PC-3 (cell line): ENCODE measurements at regions not wholly inside any gene's neighbourhood (a gene's known extent, or its start where the extent isn't known, plus 50 kb on each side); places are given as distances from the start of the nearest gene placed in this dataset.
A peak's percentile ranks its signal among the peaks of the same experiment; 100 is the strongest.

Experiments
- ATAC-seq: fragments of 200-7000 bp; cut with Tn5 transposase; 2 replicates; pipeline ENCODE4 v1.9.1; 2020; ENCODE audit warnings: mild to moderate bottlenecking, moderate library complexity
- BruUV-seq: library from RNA; stranded (reverse); fragments of 400-500 nt; replicated peaks from 2 replicates; lab custom pipeline; 2021; lab: Mats Ljungman, UMichigan
- CTCF ChIA-PET: fragments of 300-600 bp; sonication (Branson Sonifier 250); formaldehyde crosslinking; loops from one replicate; lab custom pipeline; 2022; ENCODE audit warnings: antibody characterized with exemption; lab: Charles Lee
- POLR2A ChIA-PET: fragments of 300-600 bp; sonication (Branson Sonifier 250); formaldehyde crosslinking; loops from one replicate; lab custom pipeline; 2022; ENCODE audit warnings: antibody characterized with exemption; ENCODE audit not compliant: unreplicated experiment; lab: Charles Lee
- DNase-seq: peaks from one replicate; pipeline ENCODE4 v3.0.0-alpha.2; 2015
- H2AFZ ChIP-seq: fragments of 300-600 bp; sonication (generic); 2 replicates; pipeline ENCODE4 v1.6.0; 2016; ENCODE audit warnings: antibody characterized with exemption, low read length
- H3F3A ChIP-seq: fragments of 300-600 bp; sonication (generic); one replicate; pipeline ENCODE4 v1.6.0; 2017; ENCODE audit warnings: antibody characterized with exemption, low read length, control low read depth, mild to moderate bottlenecking; ENCODE audit not compliant: unreplicated experiment
- H3K27ac ChIP-seq: fragments of 300-600 bp; sonication (generic); 2 replicates; pipeline ENCODE4 v1.5.1; 2016; ENCODE audit warnings: mild to moderate bottlenecking, low read length
- H3K27me3 ChIP-seq: fragments of 300-600 bp; sonication (generic); 2 replicates; pipeline ENCODE4 v1.6.1; 2016; ENCODE audit warnings: low read length, mixed read lengths
- H3K36me3 ChIP-seq: fragments of 300-600 bp; sonication (generic); 2 replicates; pipeline ENCODE4 v1.6.1; 2016; ENCODE audit warnings: low read depth, mixed run types, low read length, mixed read lengths
- H3K4me1 ChIP-seq: fragments of 300-600 bp; sonication (generic); 2 replicates; pipeline ENCODE4 v1.5.1; 2016; ENCODE audit warnings: low read length; ENCODE audit not compliant: insufficient read depth
- H3K4me2 ChIP-seq: fragments of 300-600 bp; sonication (generic); 2 replicates; pipeline ENCODE4 v1.6.0; 2016; ENCODE audit warnings: low read length
- H3K4me3 ChIP-seq: fragments of 300-600 bp; sonication (generic); 2 replicates; pipeline ENCODE4 v1.5.1; 2016; ENCODE audit warnings: mild to moderate bottlenecking, low read length, mixed read lengths
- H3K79me2 ChIP-seq: fragments of 300-600 bp; sonication (generic); 2 replicates; pipeline ENCODE4 v1.6.1; 2017; ENCODE audit warnings: low read length, mixed read lengths
- H3K9ac ChIP-seq: fragments of 300-600 bp; sonication (generic); 2 replicates; pipeline ENCODE4 v1.6.0; 2016; ENCODE audit warnings: mild to moderate bottlenecking, low read length
- H3K9me2 ChIP-seq: fragments of 300-600 bp; sonication (generic); replicated peaks from 2 replicates; pipeline ENCODE4 v1.6.1; 2016; ENCODE audit warnings: mixed run types, low read length, mixed read lengths
- H3K9me3 ChIP-seq: fragments of 300-600 bp; sonication (generic); 2 replicates; pipeline ENCODE4 v1.6.1; 2016; ENCODE audit warnings: low read length, mixed read lengths
- H4K20me1 ChIP-seq: fragments of 300-600 bp; sonication (generic); 2 replicates; pipeline ENCODE4 v1.6.1; 2016; ENCODE audit warnings: low read length, mixed read lengths
- EZH2 ChIP-seq: fragments of 300-600 bp; sonication (generic); IDR thresholded peaks from one replicate; pipeline ENCODE4 v1.6.1; 2017; ENCODE audit warnings: antibody characterized with exemption, mild to moderate bottlenecking, low read length; ENCODE audit not compliant: unreplicated experiment
- EZH2phosphoT487 ChIP-seq: fragments of 300-600 bp; sonication (generic); IDR thresholded peaks from 2 replicates; pipeline ENCODE4 v1.6.1; 2018; ENCODE audit warnings: mild to moderate bottlenecking, antibody characterized with exemption, low read length, borderline replicate concordance
- intact Hi-C: fragments of 100-400 bp; cut with micrococcal nuclease; formaldehyde crosslinking; loops from 2 replicates; pipeline ENCODE4 v1.9.0; 2023
- TF ChIP-seq, protein P1 (sequence below): fragments of 300-600 bp; sonication (generic); conservative IDR thresholded peaks from 2 replicates; pipeline ENCODE4 v1.5.1; 2017; ENCODE audit warnings: antibody characterized with exemption, low read depth, mild to moderate bottlenecking, low read length

DNA sequence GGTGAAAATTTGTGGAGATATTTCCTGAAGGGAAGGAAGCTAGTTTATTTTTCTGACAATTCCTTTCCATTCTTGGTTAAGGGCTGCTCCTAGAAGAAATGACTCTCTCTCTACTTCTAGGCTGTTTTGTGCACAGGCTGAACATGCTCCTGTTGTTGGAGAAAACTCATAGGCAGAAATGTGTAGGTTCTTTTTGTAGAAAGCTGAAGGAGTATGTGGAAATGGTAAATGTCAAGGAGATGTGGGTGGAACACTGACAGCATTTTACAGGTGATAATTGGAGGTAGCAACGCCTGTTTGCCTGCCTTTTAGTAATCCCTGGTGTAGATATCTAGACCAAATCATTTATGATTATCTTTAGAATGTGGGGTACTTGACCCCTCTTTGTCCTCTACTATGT lies 322.2 kb upstream of the TBC1D5 start:
- H4K20me1 ChIP-seq: no peaks in the 10 kb centered on the region

GRCh38 chr3:18062657-18063025 lies 320.2 kb upstream of the TBC1D5 start:
- H3K27ac ChIP-seq: no peak overlapping the region
- no peak overlapping the region for H2AFZ ChIP-seq
- BruUV-seq: no TSS peak
- ChIA-PET POLR2A (no interaction called here), CTCF (no interaction called here)
- ATAC-seq (no peak), DNase-seq (no peak)
- H3K79me2 ChIP-seq: no peaks in the 10 kb centered on the region
- H3K4me3 ChIP-seq: no peak overlapping the region
- 0 out of 2 replicates have a peak, but pooled peaks cover 4% of the 10 kb centered on the region for H3K9me2 ChIP-seq
- no peak for TF ChIP-seq EZH2phosphoT487
- TF ChIP-seq, protein P1, sequence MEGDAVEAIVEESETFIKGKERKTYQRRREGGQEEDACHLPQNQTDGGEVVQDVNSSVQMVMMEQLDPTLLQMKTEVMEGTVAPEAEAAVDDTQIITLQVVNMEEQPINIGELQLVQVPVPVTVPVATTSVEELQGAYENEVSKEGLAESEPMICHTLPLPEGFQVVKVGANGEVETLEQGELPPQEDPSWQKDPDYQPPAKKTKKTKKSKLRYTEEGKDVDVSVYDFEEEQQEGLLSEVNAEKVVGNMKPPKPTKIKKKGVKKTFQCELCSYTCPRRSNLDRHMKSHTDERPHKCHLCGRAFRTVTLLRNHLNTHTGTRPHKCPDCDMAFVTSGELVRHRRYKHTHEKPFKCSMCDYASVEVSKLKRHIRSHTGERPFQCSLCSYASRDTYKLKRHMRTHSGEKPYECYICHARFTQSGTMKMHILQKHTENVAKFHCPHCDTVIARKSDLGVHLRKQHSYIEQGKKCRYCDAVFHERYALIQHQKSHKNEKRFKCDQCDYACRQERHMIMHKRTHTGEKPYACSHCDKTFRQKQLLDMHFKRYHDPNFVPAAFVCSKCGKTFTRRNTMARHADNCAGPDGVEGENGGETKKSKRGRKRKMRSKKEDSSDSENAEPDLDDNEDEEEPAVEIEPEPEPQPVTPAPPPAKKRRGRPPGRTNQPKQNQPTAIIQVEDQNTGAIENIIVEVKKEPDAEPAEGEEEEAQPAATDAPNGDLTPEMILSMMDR: no peak
- peaks cover 30% of the 10 kb centered on the region for H3K4me1 ChIP-seq
- no peaks in the 10 kb centered on the region for H3K27me3 ChIP-seq
- H3F3A ChIP-seq: no peaks in the 10 kb centered on the region
- H3K9ac ChIP-seq: no peak overlapping the region
- no peaks in the 10 kb centered on the region for H4K20me1 ChIP-seq
- intact Hi-C loops: no loop called here
- no peaks in the 10 kb centered on the region for H3K36me3 ChIP-seq
- H3K9me3 ChIP-seq: no peaks in the 10 kb centered on the region
- H3K4me2 ChIP-seq: no peak overlapping the region

More for the DNA sequence above, 322.2 kb upstream of the TBC1D5 start:
- ATAC-seq: no peak
- Histone ChIP-seq H2AFZ (no peak overlapping the region), H3K4me3 (no peak overlapping the region), H3K27me3 (no peaks in the 10 kb centered on the region), H3K9me3 (no peaks in the 10 kb centered on the region), H3K36me3 (no peaks in the 10 kb centered on the region), H3K79me2 (no peaks in the 10 kb centered on the region), H3F3A (no peaks in the 10 kb centered on the region), H3K9ac (no peak overlapping the region), H3K4me2 (0 out of 2 replicates have a peak overlapping the region, but pooled peaks have one; percentile 2), H3K27ac (no peak overlapping the region), H3K4me1 (peaks cover 48% of the 10 kb centered on the region), H3K9me2 (0 out of 2 replicates have a peak, but pooled peaks cover 4% of the 10 kb centered on the region)
- no peak for DNase-seq
- ChIA-PET POLR2A (no interaction called here), CTCF (no interaction called here)
- intact Hi-C loops: no loop called here
- no peak for TF ChIP-seq EZH2phosphoT487
- TF ChIP-seq EZH2: no peak
- TF ChIP-seq, protein P1: no peak
- BruUV-seq: no TSS peak

GRCh38 chr3:18061737-18062656 lies 319.6 kb upstream of the TBC1D5 start:
- H3F3A ChIP-seq: no peaks in the 10 kb centered on the region
- H3K4me1 ChIP-seq: peaks cover 30% of the 10 kb centered on the region
- ATAC-seq (peak; percentile 72), DNase-seq (peak; percentile 54)
- ChIA-PET CTCF (no interaction called here), POLR2A (no interaction called here)
- no peaks in the 10 kb centered on the region for H3K9me3 ChIP-seq
- H3K4me3 ChIP-seq: no peak overlapping the region
- no peaks in the 10 kb centered on the region for H3K36me3 ChIP-seq
- no TSS peak for BruUV-seq
- H3K79me2 ChIP-seq: no peaks in the 10 kb centered on the region
- intact Hi-C loops: no loop called here
- H3K27ac ChIP-seq: peak overlapping the region; percentile 15; the same call in 1 of the 2 replicates
- H3K4me2 ChIP-seq: 0 out of 2 replicates have a peak overlapping the region, but pooled peaks have one; percentile 14
- 0 out of 2 replicates have a peak, but pooled peaks cover 4% of the 10 kb centered on the region for H3K9me2 ChIP-seq
- TF ChIP-seq, protein P1: no peak
- TF ChIP-seq EZH2 (no peak), EZH2phosphoT487 (no peak)
- H4K20me1 ChIP-seq: no peaks in the 10 kb centered on the region
- H2AFZ ChIP-seq: no peak overlapping the region
- H3K27me3 ChIP-seq: no peaks in the 10 kb centered on the region
- no peak overlapping the region for H3K9ac ChIP-seq
